ENCODE measurements at regions not wholly inside any gene's neighbourhood (a gene's known extent, or its start where the extent isn't known, plus 50 kb on each side); places are given as distances from the start of the nearest gene placed in this dataset.

- no peak for TF ChIP-seq CTCF (IDR thresholded peaks at IDR 0.05; ENCODE audit: control insufficient read depth, insufficient read depth, low read depth, low read length, missing control alignments)
- no peak for DNase-seq (ENCODE audit: low read depth)
- H3K4me3 ChIP-seq (ENCODE audit: control insufficient read depth, low read depth, low read length): no peak overlapping the region
Observed at GRCh38 chrX:22650691-22651090, 349.1 kb upstream of the DDX53 start.

GRCh38 chrX:22652596-22652995, 347.2 kb upstream of the DDX53 start:
- H3K4me3 ChIP-seq (ENCODE audit: control insufficient read depth, low read depth, low read length): no peak overlapping the region
- no peak for TF ChIP-seq CTCF (IDR thresholded peaks at IDR 0.05; ENCODE audit: control insufficient read depth, insufficient read depth, low read depth, low read length, missing control alignments)
- no peak for DNase-seq (ENCODE audit: low read depth)

- no peak overlapping the region for H3K4me3 ChIP-seq (ENCODE audit: control insufficient read depth, low read depth, low read length)
- no peak for TF ChIP-seq CTCF (IDR thresholded peaks at IDR 0.05; ENCODE audit: control insufficient read depth, insufficient read depth, low read depth, low read length, missing control alignments)
- DNase-seq (ENCODE audit: low read depth): no peak
Observed at GRCh38 chrX:22660756-22661155, 339.0 kb upstream of the DDX53 start.

- no peak overlapping the region for H3K4me3 ChIP-seq (ENCODE audit: control insufficient read depth, low read depth, low read length)
- TF ChIP-seq CTCF (IDR thresholded peaks at IDR 0.05; ENCODE audit: control insufficient read depth, insufficient read depth, low read depth, low read length, missing control alignments): no peak
- DNase-seq (ENCODE audit: low read depth): no peak
Observed at GRCh38 chrX:22662776-22663175, 337.0 kb upstream of the DDX53 start.

- no peak for DNase-seq (ENCODE audit: low read depth)
- no peak for TF ChIP-seq CTCF (IDR thresholded peaks at IDR 0.05; ENCODE audit: control insufficient read depth, insufficient read depth, low read depth, low read length, missing control alignments)
- H3K4me3 ChIP-seq (ENCODE audit: control insufficient read depth, low read depth, low read length): no peak overlapping the region
Observed at GRCh38 chrX:22664826-22665225, 334.9 kb upstream of the DDX53 start.

- H3K4me3 ChIP-seq (ENCODE audit: control insufficient read depth, low read depth, low read length): no peak overlapping the region
- no peak for TF ChIP-seq CTCF (IDR thresholded peaks at IDR 0.05; ENCODE audit: control insufficient read depth, insufficient read depth, low read depth, low read length, missing control alignments)
- DNase-seq (ENCODE audit: low read depth): no peak
Observed at GRCh38 chrX:22665818-22666217, 333.9 kb upstream of the DDX53 start.

GRCh38 chrX:22666441-22666840, 333.3 kb upstream of the DDX53 start:
- no peak overlapping the region for H3K4me3 ChIP-seq (ENCODE audit: control insufficient read depth, low read depth, low read length)
- peak; percentile 18 for TF ChIP-seq CTCF (IDR thresholded peaks at IDR 0.05; ENCODE audit: control insufficient read depth, insufficient read depth, low read depth, low read length, missing control alignments)
- no peak for DNase-seq (ENCODE audit: low read depth)
